B cell (primary cell): ENCODE measurements at regions not wholly inside any gene's neighbourhood (a gene's known extent, or its start where the extent isn't known, plus 50 kb on each side); places are given as distances from the start of the nearest gene placed in this dataset.

Source experiments
- ATAC-seq: fragments of 200-7000 bp; cut with Tn5 transposase; one replicate; pipeline ENCODE4 v1.10.0; 2021; ENCODE audit warnings: low read depth, mild to moderate bottlenecking, moderate number of reproducible peaks, moderate library complexity
- CTCF ChIA-PET: fragments of 350-600 bp; sonication (Branson Sonifier 250); formaldehyde crosslinking; loops from one replicate; lab custom pipeline; 2021; ENCODE audit warnings: antibody characterized with exemption, inconsistent platforms; lab: Charles Lee
- POLR2A ChIA-PET: fragments of 350-600 bp; sonication (Branson Sonifier 250); formaldehyde crosslinking; loops from one replicate; lab custom pipeline; 2021; ENCODE audit warnings: antibody characterized with exemption; lab: Charles Lee
- DNase-seq: peaks from one replicate; pipeline ENCODE4 v3.0.0; 2013
- H2AFZ ChIP-seq: 2 replicates; pipeline ENCODE4 v1.6.1; 2012; ENCODE audit warnings: mild to moderate bottlenecking, low read depth, low read length; ENCODE audit not compliant: insufficient read depth, poor library complexity, severe bottlenecking
- H3K27ac ChIP-seq, 2 donors: 1 replicate in 1 of 2; 2 replicates in 1 of 2; pipeline ENCODE4 v1.5.1; 2012 to 2013; ENCODE audit warnings: low read length in 2 of 2, mild to moderate bottlenecking in 2 of 2, moderate library complexity in 1 of 2
- H3K27me3 ChIP-seq, 4 experiments: fragments of 200-600 bp in 1 of 4; sonication (generic) in 1 of 4; replicated peaks in 1 of 4; 1 replicate in 2 of 4; 2 replicates in 2 of 4; pipeline versions ENCODE4 v1.6.1 to v1.7.0; 2013 to 2016; ENCODE audit warnings: low read length in 3 of 4, mild to moderate bottlenecking in 2 of 4, mixed read lengths in 1 of 4, moderate library complexity in 1 of 4; ENCODE audit not compliant: insufficient read depth in 4 of 4, control insufficient read depth in 3 of 4; ENCODE audit errors: control extremely low read depth in 1 of 4
- H3K36me3 ChIP-seq, 2 experiments: replicated peaks in 1 of 2; 1 replicate in 1 of 2; 2 replicates in 1 of 2; pipeline versions ENCODE4 v1.6.1 to v1.7.1; 2013; ENCODE audit warnings: low read length in 1 of 2; ENCODE audit not compliant: insufficient read depth in 2 of 2, control insufficient read depth in 1 of 2; ENCODE audit errors: control extremely low read depth in 1 of 2, extremely low read depth in 1 of 2
- H3K4me1 ChIP-seq, 2 donors: fragments of 200-600 bp in 1 of 2; sonication (generic) in 1 of 2; 1 replicate in 1 of 2; 2 replicates in 1 of 2; pipeline versions ENCODE4 v1.5.1 to v1.6.1; 2013 to 2017; ENCODE audit warnings: low read length in 2 of 2; ENCODE audit not compliant: control insufficient read depth in 2 of 2, insufficient read depth in 2 of 2
- H3K4me2 ChIP-seq: replicated peaks from 2 replicates; pipeline ENCODE3; 2012; ENCODE audit warnings: mild to moderate bottlenecking, low read depth, low read length; ENCODE audit not compliant: poor library complexity, severe bottlenecking
- H3K4me3 ChIP-seq, 5 experiments: fragments of 200-600 bp in 1 of 5; sonication (generic) in 1 of 5; 1 replicate in 3 of 5; 2 replicates in 2 of 5; pipeline versions ENCODE4 v1.5.1 to v1.7.0; 2011 to 2016; ENCODE audit warnings: low read length in 4 of 5, mild to moderate bottlenecking in 4 of 5, low read depth in 2 of 5, control low read depth in 1 of 5, moderate library complexity in 1 of 5; ENCODE audit not compliant: insufficient read depth in 1 of 5; ENCODE audit errors: control extremely low read depth in 1 of 5, extremely low read depth in 1 of 5
- H3K79me2 ChIP-seq: fragments of 200-600 bp; sonication (generic); one replicate; pipeline ENCODE4 v1.6.0; 2016; ENCODE audit warnings: low read length; ENCODE audit not compliant: control insufficient read depth, insufficient read depth
- H3K9ac ChIP-seq: fragments of 200-600 bp; sonication (generic); 2 replicates; pipeline ENCODE4 v1.6.1; 2017; ENCODE audit warnings: mild to moderate bottlenecking, low read length, moderate library complexity
- H3K9me3 ChIP-seq, 3 donors: one replicate each; pipeline versions ENCODE4 v1.6.1 to v1.7.1; 2013; ENCODE audit warnings: low read length in 2 of 3; ENCODE audit not compliant: control insufficient read depth in 2 of 3, insufficient read depth in 1 of 3; ENCODE audit errors: control extremely low read depth in 1 of 3
- H4K20me1 ChIP-seq: 2 replicates; pipeline ENCODE4 v1.6.0; 2012; ENCODE audit warnings: mild to moderate bottlenecking, low read length; ENCODE audit not compliant: insufficient read depth, control insufficient read depth, poor library complexity, severe bottlenecking
- H3K27ac Mint-ChIP-seq: one replicate; pipeline ENCODE4 v1.8.0; 2021; ENCODE audit warnings: mixed read lengths
- H3K27me3 Mint-ChIP-seq: one replicate; pipeline ENCODE4 v1.8.0; 2021; ENCODE audit warnings: mixed read lengths
- H3K4me1 Mint-ChIP-seq: one replicate; pipeline ENCODE4 v1.8.0; 2021; ENCODE audit warnings: mixed read lengths
- H3K4me3 Mint-ChIP-seq: one replicate; pipeline ENCODE4 v1.8.0; 2021; ENCODE audit warnings: mixed read lengths
- H3K9me3 Mint-ChIP-seq: one replicate; pipeline ENCODE4 v1.8.0; 2022; ENCODE audit warnings: mixed read lengths; ENCODE audit not compliant: insufficient read depth
- CTCF ChIP-seq: fragments of 200-600 bp; IDR thresholded peaks from one replicate; pipeline ENCODE4 v1.8.0; 2022; ENCODE audit warnings: antibody characterized with exemption, mild to moderate bottlenecking
- EZH2 ChIP-seq: IDR thresholded peaks from 2 replicates; pipeline ENCODE4 v1.6.1; 2012; ENCODE audit warnings: borderline replicate concordance, low read depth, mild to moderate bottlenecking, moderate library complexity, low read length; ENCODE audit not compliant: insufficient read depth, poor library complexity, severe bottlenecking
- WGBS: methylation state at CpG from one replicate; pipeline ENCODE4 v1.1.5; 2013; ENCODE audit warnings: missing lambda C conversion rate; ENCODE audit not compliant: insufficient coverage; 5-methylcytosine and 5-hydroxymethylcytosine counted together
- intact Hi-C: fragments of 100-400 bp; cut with micrococcal nuclease; formaldehyde crosslinking; loops from one replicate; pipeline ENCODE4 v1.10.0; 2022

- intact Hi-C loops, result no loop called here
- POLR2A ChIA-PET, result no interaction called here
- Histone ChIP-seq H3K36me3 (no peaks in the 10 kb centered on the region), H3K9me3 (no peaks in the 10 kb centered on the region), H4K20me1 (no peaks in the 10 kb centered on the region), H2AFZ (no peak overlapping the region), H3K9ac (no peak overlapping the region), H3K4me1 (peaks cover 15 to 19% of the 10 kb centered on the region in 2 donors), H3K27me3 (no peaks in the 10 kb centered on the region), H3K4me2 (no peak overlapping the region), H3K27ac (no peak overlapping the region), H3K4me3 (no peak overlapping the region), H3K79me2 (no peaks in the 10 kb centered on the region)
- no peak for DNase-seq
- Mint-ChIP-seq H3K9me3 (no peaks in the 10 kb centered on the region), H3K27ac (no peak overlapping the region), H3K4me1 (peaks cover 26% of the 10 kb centered on the region), H3K4me3 (no peak overlapping the region), H3K27me3 (no peaks in the 10 kb centered on the region)
- no CpG with 5 or more reads among the region's 2 CpGs for WGBS
- CTCF ChIA-PET, result no interaction called here
- TF ChIP-seq EZH2 (no peak), CTCF (no peak)
- ATAC-seq, result no peak
Observed at GRCh38 chr2:180358458-180358857, 351.4 kb upstream of the CWC22 start.

- Histone ChIP-seq H3K79me2 (no peaks in the 10 kb centered on the region), H3K9me3 (no peaks in the 10 kb centered on the region), H3K4me3 (no peak overlapping the region), H3K4me2 (no peak overlapping the region), H3K27me3 (no peaks in the 10 kb centered on the region), H3K36me3 (no peaks in the 10 kb centered on the region), H3K9ac (no peak overlapping the region), H3K4me1 (peaks cover 15 to 19% of the 10 kb centered on the region in 2 donors), H4K20me1 (no peaks in the 10 kb centered on the region), H3K27ac (no peak overlapping the region), H2AFZ (no peak overlapping the region)
- ATAC-seq (no peak), DNase-seq (no peak)
- Mint-ChIP-seq H3K9me3 (no peaks in the 10 kb centered on the region), H3K4me1 (peaks cover 26% of the 10 kb centered on the region), H3K27ac (no peak overlapping the region), H3K27me3 (no peaks in the 10 kb centered on the region), H3K4me3 (no peak overlapping the region)
- CTCF ChIA-PET, result interaction anchor here (0.7 kb wide), 1 partner anchor 1463 kb away, joined by 3 read pairs; no protein-coding TSS in a partner anchor
- TF ChIP-seq CTCF, result no peak
- no peak for TF ChIP-seq EZH2
- intact Hi-C loops, result no loop called here
- POLR2A ChIA-PET, result no interaction called here
Observed at GRCh38 chr2:180356676-180357075, 349.6 kb upstream of the CWC22 start.
